WTC11 (cell line): ENCODE measurements at regions not wholly inside any gene's neighbourhood (a gene's known extent, or its start where the extent isn't known, plus 50 kb on each side); places are given as distances from the start of the nearest gene placed in this dataset.

Experiments
- AFF4 ChIP-seq: sonication (generic); formaldehyde crosslinking; IDR thresholded peaks from 2 replicates; pipeline ENCODE4 v1.8.1; 2023; ENCODE audit warnings: mild to moderate bottlenecking, missing genetic modification reagents, borderline replicate concordance
- ATF6 ChIP-seq: sonication (generic); formaldehyde crosslinking; IDR thresholded peaks from 2 replicates; pipeline ENCODE4 v1.8.1; 2023; ENCODE audit warnings: mild to moderate bottlenecking, missing genetic modification reagents
- CTCF ChIP-seq: fragments of 200-600 bp; IDR thresholded peaks from 2 replicates; pipeline ENCODE4 v1.8.0; 2022; ENCODE audit warnings: antibody characterized with exemption
- E2F1 ChIP-seq: sonication (generic); formaldehyde crosslinking; IDR thresholded peaks from 2 replicates; pipeline ENCODE4 v1.8.0; 2022; ENCODE audit warnings: mild to moderate bottlenecking, missing genetic modification reagents
- ESRRA ChIP-seq: sonication (generic); formaldehyde crosslinking; IDR thresholded peaks from 2 replicates; pipeline ENCODE4 v1.8.1; 2022; ENCODE audit warnings: mild to moderate bottlenecking, missing genetic modification reagents, borderline replicate concordance
- KAT7 ChIP-seq: sonication (generic); formaldehyde crosslinking; IDR thresholded peaks from 2 replicates; pipeline ENCODE4 v1.8.1; 2023; ENCODE audit warnings: missing genetic modification reagents, mild to moderate bottlenecking, borderline replicate concordance
- MAX ChIP-seq: sonication (generic); formaldehyde crosslinking; IDR thresholded peaks from 2 replicates; pipeline ENCODE4 v1.8.0; 2022; ENCODE audit warnings: mild to moderate bottlenecking, missing genetic modification reagents
- PRDM15 ChIP-seq: sonication (generic); formaldehyde crosslinking; IDR thresholded peaks from 2 replicates; pipeline ENCODE4 v1.8.0; 2022; ENCODE audit warnings: missing genetic modification reagents
- RELA ChIP-seq: sonication (generic); formaldehyde crosslinking; IDR thresholded peaks from 2 replicates; pipeline ENCODE4 v1.8.1; 2022; ENCODE audit warnings: missing genetic modification reagents, mild to moderate bottlenecking, borderline replicate concordance
- TCF7 ChIP-seq: sonication (generic); formaldehyde crosslinking; IDR thresholded peaks from 2 replicates; pipeline ENCODE4 v1.8.0; 2022; ENCODE audit warnings: mild to moderate bottlenecking, low read depth, missing genetic modification reagents, moderate library complexity
- USF1 ChIP-seq: sonication (generic); formaldehyde crosslinking; IDR thresholded peaks from 2 replicates; pipeline ENCODE4 v1.8.0; 2022; ENCODE audit warnings: mild to moderate bottlenecking, missing genetic modification reagents
- ZBTB21 ChIP-seq: sonication (generic); formaldehyde crosslinking; IDR thresholded peaks from 2 replicates; pipeline ENCODE4 v1.8.1; 2023; ENCODE audit warnings: mild to moderate bottlenecking, missing genetic modification reagents, borderline replicate concordance
- ZNF121 ChIP-seq: sonication (generic); formaldehyde crosslinking; IDR thresholded peaks from 2 replicates; pipeline ENCODE4 v1.8.0; 2023; ENCODE audit warnings: missing genetic modification reagents
- ZNF219 ChIP-seq: sonication (generic); formaldehyde crosslinking; IDR thresholded peaks from 2 replicates; pipeline ENCODE4 v1.8.0; 2023; ENCODE audit warnings: missing genetic modification reagents, mild to moderate bottlenecking, borderline replicate concordance

- TF ChIP-seq E2F1 (CRISPR knock-in tag) (no peak), PRDM15 (no peak), AFF4 (no peak), USF1 (CRISPR knock-in tag) (no peak), CTCF (no peak), ZNF219 (no peak), RELA (CRISPR knock-in tag) (no peak), ZBTB21 (no peak), KAT7 (CRISPR knock-in tag) (no peak), ESRRA (no peak), TCF7 (CRISPR knock-in tag) (no peak), MAX (CRISPR knock-in tag) (no peak), ZNF121 (CRISPR knock-in tag) (no peak), ATF6 (no peak)
These were observed 220.4 kb upstream of the ADGRL4 start for GRCh38 chr1:79226963-79227362.
